ENCODE measurements at regions not wholly inside any gene's neighbourhood (a gene's known extent, or its start where the extent isn't known, plus 50 kb on each side); places are given as distances from the start of the nearest gene placed in this dataset.
"Not testable (repeated sequence)": the region's sequence is repeated elsewhere in the genome, so short reads cannot be mapped to it uniquely, and the experiment has no call there.

DNA sequence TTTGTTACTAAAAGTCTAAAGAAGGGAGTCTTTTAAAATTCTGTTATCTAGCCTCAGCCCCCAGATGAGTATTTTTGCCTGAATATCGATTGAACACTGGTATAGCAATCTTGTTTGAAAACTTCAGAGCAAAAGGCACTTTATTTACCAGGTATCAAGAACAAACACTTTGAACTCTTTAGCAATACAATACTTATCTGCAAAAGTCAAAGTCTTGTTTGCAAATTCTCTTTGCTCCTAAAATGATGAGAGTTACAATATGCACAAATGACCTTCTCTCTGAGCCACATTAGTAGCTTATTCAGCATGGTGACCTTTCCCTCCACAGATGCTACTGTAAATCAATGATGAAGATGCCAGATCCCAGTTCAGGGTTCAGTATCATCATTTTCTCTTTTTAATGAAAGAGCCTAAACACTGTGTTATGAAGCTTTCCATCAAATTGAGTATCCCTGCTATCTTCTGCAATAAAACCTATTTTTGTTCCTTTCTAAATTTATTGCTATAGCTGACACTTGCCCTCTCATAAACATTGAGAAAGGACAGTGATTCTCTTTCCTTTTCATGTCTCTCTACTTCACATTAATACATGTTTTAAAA is 752.7 kb upstream of the MGAT4C start:
- no peak overlapping the region for H2AFZ ChIP-seq (ENCODE audit: low read length)
- H3K9me2 ChIP-seq (ENCODE audit: low read depth, low read length): no peaks in the 10 kb centered on the region
- H3K36me3 ChIP-seq (ENCODE audit: insufficient read depth, low read length): no peaks in the 10 kb centered on the region
- no peaks in the 10 kb centered on the region for H3K79me2 ChIP-seq (ENCODE audit: insufficient read depth, low read length)
- no peaks in the 10 kb centered on the region for H4K20me1 ChIP-seq (ENCODE audit: insufficient read depth, low read length)
- no peaks in the 10 kb centered on the region for H3K9me3 ChIP-seq (ENCODE audit: low read length)
- H3K27ac ChIP-seq (ENCODE audit: low read depth, low read length, poor library complexity, severe bottlenecking): no peak overlapping the region
- TF ChIP-seq EZH2 (IDR thresholded peaks at IDR 0.05; ENCODE audit: borderline replicate concordance, low read length): no peak
- TF ChIP-seq, protein P1, sequence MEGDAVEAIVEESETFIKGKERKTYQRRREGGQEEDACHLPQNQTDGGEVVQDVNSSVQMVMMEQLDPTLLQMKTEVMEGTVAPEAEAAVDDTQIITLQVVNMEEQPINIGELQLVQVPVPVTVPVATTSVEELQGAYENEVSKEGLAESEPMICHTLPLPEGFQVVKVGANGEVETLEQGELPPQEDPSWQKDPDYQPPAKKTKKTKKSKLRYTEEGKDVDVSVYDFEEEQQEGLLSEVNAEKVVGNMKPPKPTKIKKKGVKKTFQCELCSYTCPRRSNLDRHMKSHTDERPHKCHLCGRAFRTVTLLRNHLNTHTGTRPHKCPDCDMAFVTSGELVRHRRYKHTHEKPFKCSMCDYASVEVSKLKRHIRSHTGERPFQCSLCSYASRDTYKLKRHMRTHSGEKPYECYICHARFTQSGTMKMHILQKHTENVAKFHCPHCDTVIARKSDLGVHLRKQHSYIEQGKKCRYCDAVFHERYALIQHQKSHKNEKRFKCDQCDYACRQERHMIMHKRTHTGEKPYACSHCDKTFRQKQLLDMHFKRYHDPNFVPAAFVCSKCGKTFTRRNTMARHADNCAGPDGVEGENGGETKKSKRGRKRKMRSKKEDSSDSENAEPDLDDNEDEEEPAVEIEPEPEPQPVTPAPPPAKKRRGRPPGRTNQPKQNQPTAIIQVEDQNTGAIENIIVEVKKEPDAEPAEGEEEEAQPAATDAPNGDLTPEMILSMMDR (IDR thresholded peaks at IDR 0.05; ENCODE audit: low read length): no peak
- no peak overlapping the region for H3K4me2 ChIP-seq (ENCODE audit: low read length)
- H3K9ac ChIP-seq (ENCODE audit: low read length): no peak overlapping the region
- H3K4me1 ChIP-seq (ENCODE audit: insufficient read depth, low read length, severe bottlenecking): no peaks in the 10 kb centered on the region
- no peaks in the 10 kb centered on the region for H3K27me3 ChIP-seq (ENCODE audit: insufficient read depth, low read length)
- no peaks in the 10 kb centered on the region for H3F3A ChIP-seq (ENCODE audit: insufficient read depth, low read length)
- H3K4me3 ChIP-seq (ENCODE audit: low read depth, low read length, poor library complexity, severe bottlenecking): no peak overlapping the region

- H4K20me1 ChIP-seq (ENCODE audit: insufficient read depth, low read length): no peaks in the 10 kb centered on the region
- H3K4me1 ChIP-seq (ENCODE audit: insufficient read depth, low read length, severe bottlenecking): no peaks in the 10 kb centered on the region
- H3K36me3 ChIP-seq (ENCODE audit: insufficient read depth, low read length): no peaks in the 10 kb centered on the region
- no peak overlapping the region for H3K4me3 ChIP-seq (ENCODE audit: low read depth, low read length, poor library complexity, severe bottlenecking)
- TF ChIP-seq EZH2 (IDR thresholded peaks at IDR 0.05; ENCODE audit: borderline replicate concordance, low read length): no peak
- TF ChIP-seq, protein P1 (IDR thresholded peaks at IDR 0.05; ENCODE audit: low read length): no peak
- H2AFZ ChIP-seq (ENCODE audit: low read length): no peak overlapping the region
- no peaks in the 10 kb centered on the region for H3F3A ChIP-seq (ENCODE audit: insufficient read depth, low read length)
- no peak overlapping the region for H3K27ac ChIP-seq (ENCODE audit: low read depth, low read length, poor library complexity, severe bottlenecking)
- H3K9me3 ChIP-seq (ENCODE audit: low read length): no peaks in the 10 kb centered on the region
- H3K9me2 ChIP-seq (ENCODE audit: low read depth, low read length): no peaks in the 10 kb centered on the region
- no peak overlapping the region for H3K4me2 ChIP-seq (ENCODE audit: low read length)
- no peak overlapping the region for H3K9ac ChIP-seq (ENCODE audit: low read length)
- no peaks in the 10 kb centered on the region for H3K79me2 ChIP-seq (ENCODE audit: insufficient read depth, low read length)
- H3K27me3 ChIP-seq (ENCODE audit: insufficient read depth, low read length): no peaks in the 10 kb centered on the region
These were observed 744.9 kb upstream of the MGAT4C start for GRCh38 chr12:87001102-87001501.

DNA sequence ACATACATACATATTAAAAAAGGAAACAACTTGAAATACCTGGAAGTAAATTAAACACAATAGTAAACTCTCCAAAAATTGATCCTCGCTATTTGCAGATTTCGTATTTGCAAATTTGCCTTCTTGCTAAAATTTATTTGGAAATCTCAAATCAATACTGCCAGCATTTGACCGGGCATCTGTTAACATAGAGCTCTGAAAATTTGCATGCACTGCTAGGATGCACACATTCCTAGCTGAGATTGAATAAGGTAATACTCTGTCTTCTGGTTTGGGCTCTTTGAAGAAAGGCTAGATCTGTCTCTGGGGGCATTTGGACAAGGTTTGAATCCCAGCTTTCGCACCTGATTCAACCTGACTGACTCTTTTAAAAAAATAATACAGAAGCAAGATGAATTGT is 729.1 kb upstream of the MGAT4C start:
- no peaks in the 10 kb centered on the region for H3K4me1 ChIP-seq (ENCODE audit: insufficient read depth, low read length, severe bottlenecking)
- no peaks in the 10 kb centered on the region for H4K20me1 ChIP-seq (ENCODE audit: insufficient read depth, low read length)
- no peak overlapping the region for H3K4me2 ChIP-seq (ENCODE audit: low read length)
- H3K27me3 ChIP-seq (ENCODE audit: insufficient read depth, low read length): no peaks in the 10 kb centered on the region
- H3K9ac ChIP-seq (ENCODE audit: low read length): no peak overlapping the region
- no peaks in the 10 kb centered on the region for H3K79me2 ChIP-seq (ENCODE audit: insufficient read depth, low read length)
- H3F3A ChIP-seq (ENCODE audit: insufficient read depth, low read length): no peaks in the 10 kb centered on the region
- H3K27ac ChIP-seq (ENCODE audit: low read depth, low read length, poor library complexity, severe bottlenecking): no peak overlapping the region
- TF ChIP-seq EZH2 (IDR thresholded peaks at IDR 0.05; ENCODE audit: borderline replicate concordance, low read length): no peak
- TF ChIP-seq, protein P1 (IDR thresholded peaks at IDR 0.05; ENCODE audit: low read length): no peak
- no peaks in the 10 kb centered on the region for H3K9me3 ChIP-seq (ENCODE audit: low read length)
- no peak overlapping the region for H2AFZ ChIP-seq (ENCODE audit: low read length)
- no peaks in the 10 kb centered on the region for H3K9me2 ChIP-seq (ENCODE audit: low read depth, low read length)
- no peak overlapping the region for H3K4me3 ChIP-seq (ENCODE audit: low read depth, low read length, poor library complexity, severe bottlenecking)
- H3K36me3 ChIP-seq (ENCODE audit: insufficient read depth, low read length): no peaks in the 10 kb centered on the region

DNA sequence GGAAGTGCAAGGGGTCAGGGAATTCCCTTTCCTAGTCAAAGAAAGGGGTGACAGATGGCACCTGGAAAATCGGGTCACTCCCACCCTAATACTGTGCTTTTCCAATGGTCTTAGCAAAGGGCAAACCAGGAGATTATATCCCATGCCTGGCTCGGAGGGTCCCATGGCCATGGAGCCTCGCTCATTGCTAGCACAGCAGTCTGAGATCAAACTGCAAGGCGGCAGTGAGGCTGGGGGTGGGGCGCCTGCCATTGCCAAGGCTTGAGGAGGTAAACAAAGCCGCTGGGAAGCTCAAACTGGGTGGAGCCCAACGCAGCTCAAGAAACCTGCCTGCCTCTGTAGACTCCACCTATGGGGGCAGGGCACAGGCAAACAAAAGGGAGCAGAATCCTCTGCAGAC is 714.4 kb upstream of the MGAT4C start:
- H3K27ac ChIP-seq (ENCODE audit: low read depth, low read length, poor library complexity, severe bottlenecking); H3F3A ChIP-seq (ENCODE audit: insufficient read depth, low read length); H3K4me2 ChIP-seq (ENCODE audit: low read length); H3K9me3 ChIP-seq (ENCODE audit: low read length); H2AFZ ChIP-seq (ENCODE audit: low read length); H4K20me1 ChIP-seq (ENCODE audit: insufficient read depth, low read length); H3K36me3 ChIP-seq (ENCODE audit: insufficient read depth, low read length); H3K79me2 ChIP-seq (ENCODE audit: insufficient read depth, low read length); H3K9me2 ChIP-seq (ENCODE audit: low read depth, low read length); H3K27me3 ChIP-seq (ENCODE audit: insufficient read depth, low read length); H3K9ac ChIP-seq (ENCODE audit: low read length); H3K4me3 ChIP-seq (ENCODE audit: low read depth, low read length, poor library complexity, severe bottlenecking); H3K4me1 ChIP-seq (ENCODE audit: insufficient read depth, low read length, severe bottlenecking): not testable (repeated sequence)

Measured in OCI-LY1 (cell line).